ENCODE measurements at regions not wholly inside any gene's neighbourhood (a gene's known extent, or its start where the extent isn't known, plus 50 kb on each side); places are given as distances from the start of the nearest gene placed in this dataset.

DNA sequence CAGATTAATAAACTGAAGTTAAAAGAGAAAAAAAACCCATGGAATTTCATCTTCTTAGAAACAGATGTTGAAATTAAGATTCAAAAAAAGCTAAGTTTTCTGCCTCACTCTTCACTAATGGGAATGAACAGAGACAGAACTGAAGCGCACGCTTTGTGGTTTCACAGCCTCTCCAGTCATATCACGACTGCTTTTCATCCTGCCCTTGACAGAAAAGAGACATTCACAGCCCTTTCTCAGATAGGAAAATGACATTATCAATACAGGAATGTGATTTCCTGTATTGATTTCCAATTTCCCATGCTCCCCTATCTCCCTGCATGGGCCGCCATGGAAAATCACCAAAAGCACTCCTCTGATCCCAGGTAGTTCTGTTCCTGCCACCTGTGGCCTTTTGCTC, 108.2 kb downstream of the PFKFB3 start:
- H3K4me3 ChIP-seq (ENCODE audit: low read depth, low read length, poor library complexity, severe bottlenecking) = no peak overlapping the region
- no peak for TF ChIP-seq EZH2 (IDR thresholded peaks at IDR 0.05; ENCODE audit: borderline replicate concordance, low read depth, low read length, poor library complexity, severe bottlenecking)
- TF ChIP-seq, protein P1, sequence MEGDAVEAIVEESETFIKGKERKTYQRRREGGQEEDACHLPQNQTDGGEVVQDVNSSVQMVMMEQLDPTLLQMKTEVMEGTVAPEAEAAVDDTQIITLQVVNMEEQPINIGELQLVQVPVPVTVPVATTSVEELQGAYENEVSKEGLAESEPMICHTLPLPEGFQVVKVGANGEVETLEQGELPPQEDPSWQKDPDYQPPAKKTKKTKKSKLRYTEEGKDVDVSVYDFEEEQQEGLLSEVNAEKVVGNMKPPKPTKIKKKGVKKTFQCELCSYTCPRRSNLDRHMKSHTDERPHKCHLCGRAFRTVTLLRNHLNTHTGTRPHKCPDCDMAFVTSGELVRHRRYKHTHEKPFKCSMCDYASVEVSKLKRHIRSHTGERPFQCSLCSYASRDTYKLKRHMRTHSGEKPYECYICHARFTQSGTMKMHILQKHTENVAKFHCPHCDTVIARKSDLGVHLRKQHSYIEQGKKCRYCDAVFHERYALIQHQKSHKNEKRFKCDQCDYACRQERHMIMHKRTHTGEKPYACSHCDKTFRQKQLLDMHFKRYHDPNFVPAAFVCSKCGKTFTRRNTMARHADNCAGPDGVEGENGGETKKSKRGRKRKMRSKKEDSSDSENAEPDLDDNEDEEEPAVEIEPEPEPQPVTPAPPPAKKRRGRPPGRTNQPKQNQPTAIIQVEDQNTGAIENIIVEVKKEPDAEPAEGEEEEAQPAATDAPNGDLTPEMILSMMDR (conservative IDR thresholded peaks at IDR 0.05; ENCODE audit: low read depth, low read length) = no peak

DNA sequence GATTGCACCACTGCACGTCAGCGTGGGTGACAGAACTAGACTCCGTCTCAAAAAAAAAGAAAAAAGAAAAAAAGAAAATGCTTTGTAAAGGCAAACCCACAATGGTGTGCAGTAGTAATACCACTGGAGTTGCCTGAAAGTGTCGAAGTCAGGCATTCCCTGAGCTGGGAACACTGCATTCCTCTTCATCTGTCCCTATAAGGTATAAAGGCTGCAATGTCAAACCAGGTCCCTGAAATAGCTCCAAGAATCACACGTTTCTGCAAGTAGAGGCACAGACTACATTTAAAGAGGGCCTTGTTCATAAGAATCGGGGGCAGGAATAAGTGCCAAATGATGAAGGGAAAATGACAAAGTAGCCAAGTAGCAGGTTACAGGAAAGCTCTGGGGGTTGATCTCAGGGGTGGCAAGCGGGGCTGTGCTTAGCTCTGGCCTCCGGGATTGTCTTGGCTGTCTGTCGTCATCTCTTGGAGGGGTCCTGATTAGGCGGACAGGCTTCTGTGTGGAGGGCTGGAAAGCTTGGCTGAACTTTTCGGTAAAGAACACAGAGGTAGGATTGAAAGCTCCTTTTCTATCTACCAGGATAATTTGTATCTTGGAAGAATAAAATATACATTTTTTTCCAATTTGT, 109.1 kb downstream of the PFKFB3 start:
- Histone ChIP-seq H3K9me3 (ENCODE audit: low read depth, low read length, poor library complexity, severe bottlenecking) (peaks cover 4% of the 10 kb centered on the region), H3K36me3 (ENCODE audit: insufficient read depth, low read length, poor library complexity, severe bottlenecking) (no peaks in the 10 kb centered on the region), H3K4me3 (ENCODE audit: low read depth, low read length, poor library complexity, severe bottlenecking) (no peak overlapping the region), H3K27me3 (replicated peaks; ENCODE audit: insufficient read depth, low read depth, low read length, poor library complexity) (no peaks in the 10 kb centered on the region), H3K27ac (ENCODE audit: low read depth, low read length, poor library complexity, severe bottlenecking) (no peak overlapping the region), H3K4me1 (ENCODE audit: insufficient read depth, low read length, poor library complexity, severe bottlenecking) (no peaks in the 10 kb centered on the region)
- BruUV-seq (replicated peaks) = no TSS peak
- CTCF ChIA-PET = interaction anchor here (0.5 kb wide), 1 partner anchor 89 kb away, joined by 3 read pairs; no protein-coding TSS in a partner anchor
- TF ChIP-seq, protein P1 (conservative IDR thresholded peaks at IDR 0.05; ENCODE audit: low read depth, low read length) = no peak
- no peak for TF ChIP-seq EZH2 (IDR thresholded peaks at IDR 0.05; ENCODE audit: borderline replicate concordance, low read depth, low read length, poor library complexity, severe bottlenecking)
- no peak for DNase-seq (ENCODE audit: low spot score)
- intact Hi-C loops (cut with micrococcal nuclease; ENCODE audit: unreplicated experiment) = no loop called here
- POLR2A ChIA-PET (ENCODE audit: low non-redundant PET) = no interaction called here

More for the DNA sequence above, 108.2 kb downstream of the PFKFB3 start:
- POLR2A ChIA-PET (ENCODE audit: low non-redundant PET) = no interaction called here
- intact Hi-C loops (cut with micrococcal nuclease; ENCODE audit: unreplicated experiment) = no loop called here
- BruUV-seq (replicated peaks) = no TSS peak
- peaks cover 5% of the 10 kb centered on the region for H3K9me3 ChIP-seq (ENCODE audit: low read depth, low read length, poor library complexity, severe bottlenecking)
- H3K27me3 ChIP-seq (replicated peaks; ENCODE audit: insufficient read depth, low read depth, low read length, poor library complexity) = no peaks in the 10 kb centered on the region
- CTCF ChIA-PET = interaction anchor here (0.5 kb wide), 1 partner anchor 90 kb away, joined by 3 read pairs; no protein-coding TSS in a partner anchor
- no peak overlapping the region for H3K27ac ChIP-seq (ENCODE audit: low read depth, low read length, poor library complexity, severe bottlenecking)
- no peaks in the 10 kb centered on the region for H3K36me3 ChIP-seq (ENCODE audit: insufficient read depth, low read length, poor library complexity, severe bottlenecking)
- DNase-seq (ENCODE audit: low spot score) = no peak
- H3K4me1 ChIP-seq (ENCODE audit: insufficient read depth, low read length, poor library complexity, severe bottlenecking) = no peaks in the 10 kb centered on the region

DNA sequence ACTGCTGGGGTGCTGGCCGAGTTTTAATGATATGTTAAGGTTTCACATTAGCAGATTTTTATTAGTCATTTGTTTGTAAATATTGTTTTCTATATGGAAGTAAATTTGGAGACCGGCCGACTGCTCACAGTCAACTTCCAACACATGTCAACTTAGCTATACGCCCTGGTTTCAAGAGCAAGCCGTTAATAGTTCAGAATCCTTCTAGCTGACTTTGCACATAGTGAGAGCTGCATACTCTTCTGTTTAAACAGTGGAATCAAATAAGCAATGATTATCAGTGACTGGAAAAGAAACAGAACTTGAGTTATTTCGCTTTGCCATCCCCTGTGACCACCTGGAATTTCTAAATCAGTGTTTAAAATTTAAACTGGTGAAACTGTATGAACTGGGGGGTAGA, 109.9 kb downstream of the PFKFB3 start:
- CTCF ChIA-PET = no interaction called here
- Histone ChIP-seq H3K36me3 (ENCODE audit: insufficient read depth, low read length, poor library complexity, severe bottlenecking) (no peaks in the 10 kb centered on the region), H3K9me3 (ENCODE audit: low read depth, low read length, poor library complexity, severe bottlenecking) (no peaks in the 10 kb centered on the region), H3K27me3 (replicated peaks; ENCODE audit: insufficient read depth, low read depth, low read length, poor library complexity) (no peaks in the 10 kb centered on the region), H3K4me3 (ENCODE audit: low read depth, low read length, poor library complexity, severe bottlenecking) (no peak overlapping the region), H3K4me1 (ENCODE audit: insufficient read depth, low read length, poor library complexity, severe bottlenecking) (no peaks in the 10 kb centered on the region), H3K27ac (ENCODE audit: low read depth, low read length, poor library complexity, severe bottlenecking) (no peak overlapping the region)
- no peak for DNase-seq (ENCODE audit: low spot score)
- no TSS peak for BruUV-seq (replicated peaks)
- POLR2A ChIA-PET (ENCODE audit: low non-redundant PET) = no interaction called here
- intact Hi-C loops (cut with micrococcal nuclease; ENCODE audit: unreplicated experiment) = no loop called here
- TF ChIP-seq, protein P1 (conservative IDR thresholded peaks at IDR 0.05; ENCODE audit: low read depth, low read length) = no peak
- TF ChIP-seq EZH2 (IDR thresholded peaks at IDR 0.05; ENCODE audit: borderline replicate concordance, low read depth, low read length, poor library complexity, severe bottlenecking) = no peak
